HUDEP-2 (cell line): ENCODE measurements at regions not wholly inside any gene's neighbourhood (a gene's known extent, or its start where the extent isn't known, plus 50 kb on each side); places are given as distances from the start of the nearest gene placed in this dataset.
"Not testable (repeated sequence)": the region's sequence is repeated elsewhere in the genome, so short reads cannot be mapped to it uniquely, and the experiment has no call there.

Source experiments
- DNase-seq, 76 experiments: peaks; one replicate each; lab custom pipeline; 2025; ENCODE audit not compliant: unreplicated experiment in 76 of 76; lab: John Stamatoyannopoulos, UW

DNA sequence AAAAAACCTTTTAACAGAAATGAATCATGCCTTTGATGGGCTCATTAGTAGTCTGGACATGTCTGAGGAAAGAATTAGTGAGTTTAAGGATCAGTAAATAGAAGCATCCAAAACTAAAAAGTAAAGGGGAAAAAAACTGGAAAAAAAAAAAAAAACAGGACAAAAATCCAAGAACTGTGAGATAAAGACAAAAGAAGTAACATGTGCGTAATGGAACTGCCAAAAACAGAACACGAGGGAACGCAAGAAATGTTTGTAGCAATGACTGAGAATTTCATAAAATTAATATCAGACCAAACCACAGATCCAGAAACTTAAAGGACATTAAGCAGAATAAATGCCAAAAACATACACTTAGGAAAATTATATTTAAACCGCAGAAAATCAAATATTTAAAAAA lies 77.4 kb downstream of the MS4A13 start:
- no peak for DNase-seq

DNA sequence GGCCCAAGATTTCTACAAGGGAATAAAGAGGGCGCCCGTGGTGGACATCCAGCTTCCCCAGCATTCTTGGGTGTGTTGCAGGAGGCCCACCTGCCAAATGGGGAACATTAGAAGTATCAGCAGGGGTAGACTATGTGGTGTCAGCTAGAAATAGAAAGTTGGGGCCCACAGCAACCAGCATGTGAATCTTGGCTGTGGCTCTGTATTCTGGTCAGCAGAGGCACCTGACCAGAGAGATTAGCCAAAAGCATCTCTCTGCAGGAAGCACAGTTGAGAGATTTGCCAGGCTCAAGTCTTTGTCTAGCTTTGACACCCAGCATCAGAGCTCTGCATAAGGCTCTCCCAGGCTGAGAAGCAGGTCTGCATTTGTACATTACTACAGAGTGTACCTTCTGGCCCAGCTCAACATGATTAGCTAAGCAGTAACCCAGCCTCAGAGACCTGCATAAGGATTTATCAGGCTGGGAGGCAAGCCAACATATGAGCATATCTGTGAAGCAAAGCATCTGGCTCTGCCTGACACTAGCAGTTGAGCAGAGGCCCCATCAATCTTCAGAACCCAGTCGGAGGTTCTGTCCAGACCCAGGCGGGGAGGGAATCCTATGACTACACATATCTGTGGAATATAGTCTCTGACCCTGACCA lies 79.9 kb downstream of the MS4A13 start:
- DNase-seq, result peak in 5 of 76 experiments; percentile 5 to 26 (median 13)

DNA sequence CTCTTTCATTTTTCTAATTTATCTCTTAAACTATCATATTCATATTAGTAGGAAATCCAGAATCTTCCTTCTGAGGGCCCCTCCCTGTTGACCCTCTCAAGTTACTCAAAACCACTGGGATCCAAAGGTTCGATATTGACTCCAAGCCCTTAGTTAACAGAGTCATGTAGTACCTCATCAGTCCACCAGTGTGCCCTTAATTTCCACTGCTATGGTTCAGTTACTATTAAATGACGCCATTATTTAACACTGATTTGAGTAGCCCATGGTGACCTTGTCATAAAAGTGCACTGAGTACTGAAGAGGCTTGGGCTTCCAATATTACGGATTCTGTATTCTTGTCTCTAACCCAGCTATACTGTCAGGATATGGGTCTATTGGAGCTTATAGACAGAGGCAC lies 91.9 kb upstream of the MS4A8 start:
- DNase-seq, result no peak

DNA sequence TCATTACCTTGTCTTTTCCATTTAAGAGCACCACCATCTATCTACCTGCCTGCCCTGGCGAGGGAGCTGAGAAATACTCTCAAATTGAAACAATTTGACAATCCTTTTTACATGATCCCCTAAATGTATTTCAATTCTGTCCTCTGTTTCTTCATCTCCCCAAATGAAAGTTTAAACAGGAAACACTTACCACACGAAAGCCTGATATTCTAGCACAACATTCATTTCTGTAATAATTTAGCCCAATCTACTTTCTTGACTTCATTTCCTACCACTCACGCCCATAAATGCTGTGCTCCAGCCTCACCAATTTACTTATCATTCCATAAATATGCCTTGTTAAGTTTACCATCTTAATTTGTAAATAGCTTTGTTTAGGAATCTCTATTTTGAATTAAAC lies 89.8 kb upstream of the MS4A8 start:
- DNase-seq, result no peak

DNA sequence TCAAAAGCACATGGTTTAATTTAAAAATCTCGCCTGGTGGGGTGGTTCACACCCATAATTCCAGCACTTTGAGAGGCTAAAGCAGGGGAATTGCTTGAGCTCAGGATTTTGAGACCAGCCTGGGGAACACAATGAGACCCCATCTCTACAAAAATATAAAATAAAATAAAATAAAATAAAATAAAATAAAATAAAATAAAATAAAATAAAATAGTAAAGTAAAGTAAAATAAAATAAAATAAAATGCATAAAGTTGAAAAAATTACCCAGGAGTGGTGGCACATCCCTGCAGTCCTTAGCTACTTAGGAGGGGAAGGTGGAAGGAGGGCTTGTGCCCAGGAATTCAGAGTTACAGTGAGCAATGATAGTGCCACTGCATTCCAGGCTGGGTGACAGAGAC lies 88.7 kb upstream of the MS4A8 start:
- DNase-seq, result no peak

DNA sequence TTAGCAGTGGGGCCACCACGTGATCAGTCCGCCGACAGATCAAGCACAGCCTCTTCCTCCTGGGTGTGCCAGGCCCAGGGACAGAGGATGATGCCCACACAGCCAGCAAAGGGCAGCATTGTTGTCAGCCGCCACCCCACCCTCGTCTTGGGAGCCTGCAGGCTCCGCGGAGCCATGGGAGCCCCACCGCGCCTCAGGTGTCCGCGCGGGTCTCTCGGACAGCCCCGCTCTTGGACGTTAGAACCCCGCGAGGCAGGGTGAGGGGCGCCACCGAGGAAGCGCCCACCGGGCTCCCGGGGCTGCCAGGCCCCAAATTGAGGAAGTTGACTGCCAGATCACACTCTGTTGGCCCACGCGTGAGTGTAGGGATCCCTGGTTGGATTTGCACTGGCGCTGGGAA lies 83.9 kb upstream of the MS4A8 start:
- DNase-seq, result no peak

DNA sequence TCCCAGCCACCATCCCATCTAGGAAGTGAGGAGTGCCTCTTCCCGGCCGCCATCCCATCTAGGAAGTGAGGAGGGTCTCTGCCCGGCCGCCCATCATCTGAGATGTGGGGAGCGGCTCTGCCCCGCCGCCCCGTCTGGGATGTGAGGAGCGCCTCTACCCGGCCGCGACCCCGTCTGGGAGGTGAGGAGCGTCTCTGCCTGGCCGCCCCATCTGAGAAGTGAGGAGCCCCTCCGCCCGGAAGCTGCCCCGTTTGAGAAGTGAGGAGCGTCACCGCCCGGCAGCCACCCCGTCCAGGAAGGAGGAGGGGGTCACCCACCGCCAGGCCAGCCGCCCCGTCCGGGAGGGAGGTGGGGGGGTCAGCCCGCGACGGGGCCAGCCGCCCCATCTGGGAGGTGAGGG lies 77.5 kb upstream of the MS4A8 start:
- DNase-seq, result not testable (repeated sequence)

DNA sequence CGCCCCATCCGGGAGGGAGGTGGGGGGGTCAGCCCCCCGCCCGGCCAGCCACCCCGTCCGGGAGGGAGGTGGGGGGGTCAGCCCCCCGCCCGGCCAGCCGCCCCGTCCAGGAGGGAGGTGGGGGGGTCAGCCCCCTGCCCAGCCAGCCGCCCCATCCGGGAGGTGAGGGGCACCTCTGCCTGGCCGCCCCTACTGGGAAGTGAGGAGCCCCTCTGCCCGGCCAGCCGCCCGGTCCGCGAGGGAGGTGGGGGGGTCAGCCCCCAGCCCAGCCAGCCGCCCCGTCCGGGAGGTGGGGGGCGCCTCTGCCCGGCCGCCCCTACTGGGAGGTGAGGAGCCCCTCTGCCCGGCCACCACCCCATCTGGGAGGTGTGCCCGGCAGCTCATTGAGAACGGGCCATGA lies 76.6 kb upstream of the MS4A8 start:
- not testable (repeated sequence) for DNase-seq

DNA sequence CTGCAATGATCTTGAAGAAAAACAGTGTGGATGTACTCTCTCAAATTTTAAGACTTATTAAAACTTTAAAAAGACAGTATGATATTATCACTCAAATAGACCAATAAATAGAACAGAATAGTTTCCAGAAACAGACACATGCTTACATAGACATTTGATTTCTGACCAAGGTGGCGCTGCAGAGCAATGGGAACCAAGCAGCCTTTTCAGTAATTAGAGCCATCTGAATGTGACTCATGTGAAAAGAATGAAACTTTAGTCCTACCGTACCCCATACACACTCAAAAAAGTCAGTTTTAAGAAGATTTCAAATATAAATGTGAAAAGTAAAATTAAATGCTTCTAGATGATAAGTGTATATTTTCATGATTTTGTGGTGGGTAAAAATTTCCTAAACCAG lies 74.2 kb upstream of the MS4A8 start:
- peak in 10 of 76 experiments; percentile 1 to 33 (median 20) for DNase-seq

DNA sequence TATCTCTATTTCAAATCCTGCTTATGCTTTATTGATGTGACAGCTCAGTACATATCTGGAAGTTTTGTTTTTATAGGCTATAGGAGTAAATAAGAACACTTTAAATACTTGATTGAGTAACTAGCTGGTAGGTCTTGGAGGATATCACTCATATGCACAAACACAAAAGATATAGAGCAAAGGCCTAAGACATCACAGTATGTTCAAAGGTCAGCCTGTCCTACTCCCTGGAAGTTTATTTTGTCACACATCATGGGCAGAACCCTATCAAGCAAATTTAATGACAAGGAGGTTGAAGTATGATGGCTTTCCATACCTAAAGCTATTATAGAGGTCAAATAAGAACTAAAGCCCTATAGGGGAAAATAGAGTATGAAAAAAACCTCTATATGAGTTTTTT lies 70.0 kb upstream of the MS4A8 start:
- DNase-seq, result no peak

DNA sequence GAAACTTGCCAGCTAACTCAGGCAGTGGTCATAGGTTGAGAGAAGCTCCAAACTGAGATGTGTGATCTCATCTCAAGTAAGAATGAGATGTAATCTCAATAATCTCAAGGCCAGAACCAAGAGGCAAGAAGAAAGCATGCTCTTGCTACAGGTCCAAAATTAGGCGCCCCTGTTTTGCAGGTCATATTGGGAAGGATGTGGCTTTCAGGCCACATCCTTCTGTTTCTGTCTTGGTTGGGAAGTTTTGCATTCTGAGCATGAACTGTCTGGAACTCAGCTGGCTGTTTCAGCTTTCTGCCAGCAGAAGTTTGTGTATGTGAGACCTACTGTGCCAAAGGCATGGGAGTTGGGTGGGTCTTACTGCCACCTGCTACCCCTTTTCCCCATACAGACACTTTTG lies 67.5 kb upstream of the MS4A8 start:
- DNase-seq, result no peak

DNA sequence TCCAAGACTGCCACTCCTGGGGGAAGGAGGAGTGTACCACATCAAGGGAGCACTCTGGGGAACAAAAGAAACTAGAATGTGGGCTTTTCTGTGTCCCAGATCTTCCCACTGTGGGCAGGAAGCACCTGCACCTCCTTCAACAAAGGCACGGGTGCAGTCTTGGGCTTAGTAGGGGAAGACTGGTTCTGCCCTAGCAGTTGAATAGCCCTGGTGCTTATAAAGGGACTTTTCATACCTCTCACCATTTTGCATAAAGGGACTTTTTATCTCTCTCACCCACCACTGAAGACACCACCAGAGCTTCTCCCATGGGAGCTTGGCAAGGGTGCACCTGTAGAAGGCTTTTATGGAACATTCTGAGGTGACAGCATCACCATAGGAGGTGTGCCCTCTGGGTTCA lies 65.8 kb upstream of the MS4A8 start:
- DNase-seq, result no peak

DNA sequence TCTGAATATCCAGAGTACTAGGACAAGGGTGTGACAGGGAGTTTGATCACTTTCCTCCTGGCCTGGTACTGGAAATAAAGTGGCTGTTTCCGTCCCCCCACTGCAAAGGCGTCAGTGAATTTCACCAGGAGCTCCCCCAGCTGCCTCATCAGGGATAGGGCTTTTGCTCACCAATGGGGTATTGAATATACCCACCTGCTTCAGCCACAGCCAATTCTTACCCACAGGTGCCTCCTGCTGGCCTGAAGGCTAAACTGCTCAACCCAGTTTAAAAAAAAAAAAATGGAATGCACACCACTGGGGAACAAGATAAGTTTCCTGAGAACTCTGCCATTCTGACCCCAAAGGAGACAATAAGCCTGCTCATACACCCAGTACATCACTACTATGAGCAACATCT lies 65.3 kb upstream of the MS4A8 start:
- peak in 4 of 76 experiments; percentile 4 to 15 (median 6) for DNase-seq

DNA sequence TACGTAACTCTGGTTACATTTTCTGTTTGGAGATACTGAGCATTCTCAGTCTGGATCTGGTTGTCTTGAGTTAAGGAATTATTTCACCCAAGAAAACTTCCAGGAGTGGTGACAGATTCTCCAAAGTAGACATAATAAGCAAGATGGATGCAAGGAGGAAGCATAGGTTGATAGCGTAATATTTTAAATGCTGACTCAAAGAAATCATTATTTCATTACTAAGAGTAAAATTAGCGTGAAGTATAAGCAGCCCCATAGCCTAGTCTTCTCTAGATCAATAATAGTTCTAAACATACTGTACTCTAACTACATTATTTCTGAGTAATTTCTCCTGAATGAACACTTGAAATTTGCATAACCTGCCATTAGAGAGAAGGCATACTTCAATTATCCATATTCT lies 57.5 kb upstream of the MS4A8 start:
- DNase-seq, result no peak

DNA sequence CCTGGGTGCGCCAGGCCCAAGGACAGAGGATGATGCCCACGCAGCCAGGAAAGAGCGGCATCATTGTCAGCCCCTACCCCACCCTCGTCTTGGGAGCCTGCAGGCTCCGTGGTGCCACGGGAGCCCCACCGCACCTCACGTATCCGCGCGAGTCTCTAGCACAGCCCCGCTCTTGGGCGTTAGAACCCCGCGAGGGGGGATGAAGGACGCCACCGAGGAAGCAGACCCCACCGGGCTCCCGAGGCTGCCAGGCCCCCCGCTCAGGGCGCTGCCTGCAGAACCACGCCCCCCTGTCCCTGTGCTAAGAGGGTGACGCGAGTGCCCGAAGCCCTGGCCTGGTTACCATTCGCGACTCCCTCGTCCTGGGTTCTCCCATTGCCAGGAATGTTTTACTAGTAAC lies 52.3 kb upstream of the MS4A8 start:
- no peak for DNase-seq
